KMS-11 (cell line): ENCODE measurements at regions not wholly inside any gene's neighbourhood (a gene's known extent, or its start where the extent isn't known, plus 50 kb on each side); places are given as distances from the start of the nearest gene placed in this dataset.

Experiments used
- H2AFZ ChIP-seq: fragments of 200-600 bp; sonication (generic); 2 replicates; pipeline ENCODE4 v1.6.1; 2016; ENCODE audit warnings: antibody characterized with exemption, mixed run types, low read depth
- H3K27ac ChIP-seq: fragments of 200-600 bp; sonication (generic); 2 replicates; pipeline ENCODE4 v1.6.1; 2016; ENCODE audit warnings: mild to moderate bottlenecking, mixed run types
- H3K27me3 ChIP-seq: fragments of 200-600 bp; sonication (generic); 2 replicates; pipeline ENCODE4 v1.6.1; 2017; ENCODE audit warnings: mild to moderate bottlenecking, low read depth, mixed run types, moderate library complexity; ENCODE audit not compliant: insufficient read depth
- H3K36me3 ChIP-seq: fragments of 200-600 bp; sonication (generic); 2 replicates; pipeline ENCODE4 v1.6.1; 2017; ENCODE audit warnings: mild to moderate bottlenecking, mixed run types; ENCODE audit not compliant: insufficient read depth
- H3K4me1 ChIP-seq: fragments of 200-600 bp; sonication (generic); 2 replicates; pipeline ENCODE4 v1.6.1; 2016; ENCODE audit warnings: mild to moderate bottlenecking, low read depth, mixed run types; ENCODE audit not compliant: poor library complexity, severe bottlenecking
- H3K4me2 ChIP-seq: fragments of 200-600 bp; sonication (generic); 2 replicates; pipeline ENCODE4 v1.7.0; 2016; ENCODE audit warnings: mild to moderate bottlenecking, mixed run types
- H3K4me3 ChIP-seq: fragments of 200-600 bp; sonication (generic); IDR thresholded peaks from 2 replicates; pipeline ENCODE4 v1.6.1; 2017; ENCODE audit warnings: low read depth, low read length, mixed read lengths; ENCODE audit not compliant: insufficient read depth
- H3K79me2 ChIP-seq: fragments of 200-600 bp; sonication (generic); 2 replicates; pipeline ENCODE4 v1.6.1; 2016; ENCODE audit warnings: low read depth, mixed run types; ENCODE audit not compliant: insufficient read depth
- H3K9ac ChIP-seq: fragments of 200-600 bp; sonication (generic); 2 replicates; pipeline ENCODE4 v1.6.1; 2016; ENCODE audit warnings: mild to moderate bottlenecking, mixed run types
- H4K20me1 ChIP-seq: fragments of 200-600 bp; sonication (generic); 2 replicates; pipeline ENCODE4 v1.6.1; 2016; ENCODE audit warnings: mild to moderate bottlenecking, mixed run types; ENCODE audit not compliant: insufficient read depth
- CTCF ChIP-seq: fragments of 200-600 bp; sonication (generic); conservative IDR thresholded peaks from 2 replicates; pipeline ENCODE4 v1.6.1; 2017; ENCODE audit warnings: low read depth, mild to moderate bottlenecking, antibody characterized with exemption, low read length, moderate library complexity, mixed read lengths

- no peak for TF ChIP-seq CTCF
- H3K4me1 ChIP-seq = no peaks in the 10 kb centered on the region
- H3K27ac ChIP-seq = no peak overlapping the region
These were observed 253.0 kb upstream of the FANCL start for GRCh38 chr2:58494071-58494501.

GRCh38 chr2:58484629-58485028, 243.5 kb upstream of the FANCL start:
- H3K9ac ChIP-seq = no peak overlapping the region
- H3K36me3 ChIP-seq = no peaks in the 10 kb centered on the region

More at GRCh38 chr2:58494071-58494501, 253.0 kb upstream of the FANCL start:
- H3K4me3 ChIP-seq = no peak overlapping the region
- no peak overlapping the region for H3K9ac ChIP-seq
- H3K79me2 ChIP-seq = no peaks in the 10 kb centered on the region
- no peaks in the 10 kb centered on the region for H3K36me3 ChIP-seq
- no peaks in the 10 kb centered on the region for H3K27me3 ChIP-seq
- no peak overlapping the region for H2AFZ ChIP-seq
- no peak overlapping the region for H3K4me2 ChIP-seq
- H4K20me1 ChIP-seq = no peaks in the 10 kb centered on the region

GRCh38 chr2:58484221-58484620, 243.1 kb upstream of the FANCL start:
- TF ChIP-seq CTCF = no peak
- Histone ChIP-seq H3K4me2 (no peak overlapping the region), H2AFZ (no peak overlapping the region), H3K4me1 (no peaks in the 10 kb centered on the region), H3K4me3 (no peak overlapping the region), H3K79me2 (no peaks in the 10 kb centered on the region), H3K9ac (no peak overlapping the region), H3K36me3 (no peaks in the 10 kb centered on the region), H4K20me1 (no peaks in the 10 kb centered on the region), H3K27ac (no peak overlapping the region), H3K27me3 (no peaks in the 10 kb centered on the region)

More at GRCh38 chr2:58484629-58485028, 243.5 kb upstream of the FANCL start:
- H3K4me2 ChIP-seq = no peak overlapping the region
- H2AFZ ChIP-seq = no peak overlapping the region
- H3K27me3 ChIP-seq = no peaks in the 10 kb centered on the region
- H3K4me3 ChIP-seq = no peak overlapping the region
- TF ChIP-seq CTCF = no peak
- no peaks in the 10 kb centered on the region for H4K20me1 ChIP-seq
- H3K4me1 ChIP-seq = no peaks in the 10 kb centered on the region
- no peak overlapping the region for H3K27ac ChIP-seq
- no peaks in the 10 kb centered on the region for H3K79me2 ChIP-seq

GRCh38 chr2:58483307-58483706, 242.2 kb upstream of the FANCL start:
- Histone ChIP-seq H3K27me3 (no peaks in the 10 kb centered on the region), H3K79me2 (no peaks in the 10 kb centered on the region), H4K20me1 (no peaks in the 10 kb centered on the region), H3K4me1 (no peaks in the 10 kb centered on the region), H2AFZ (no peak overlapping the region), H3K9ac (no peak overlapping the region), H3K27ac (no peak overlapping the region), H3K4me3 (no peak overlapping the region), H3K36me3 (no peaks in the 10 kb centered on the region), H3K4me2 (no peak overlapping the region)
- no peak for TF ChIP-seq CTCF
